Glutamatergic neuron (in vitro differentiated cells): ENCODE measurements at regions not wholly inside any gene's neighbourhood (a gene's known extent, or its start where the extent isn't known, plus 50 kb on each side); places are given as distances from the start of the nearest gene placed in this dataset.

ENCODE experiments used
- DNase-seq: peaks from one replicate; pipeline ENCODE4 v3.0.0; 2022
- H3K27ac Mint-ChIP-seq: one replicate; pipeline ENCODE4 v1.8.0; 2020; ENCODE audit warnings: mild to moderate bottlenecking, mixed read lengths, inconsistent platforms; ENCODE audit not compliant: unreplicated experiment
- H3K27me3 Mint-ChIP-seq: one replicate; pipeline ENCODE4 v1.8.0; 2020; ENCODE audit warnings: mild to moderate bottlenecking, moderate library complexity, mixed read lengths, inconsistent platforms; ENCODE audit not compliant: unreplicated experiment
- H3K36me3 Mint-ChIP-seq: one replicate; pipeline ENCODE4 v1.8.0; 2020; ENCODE audit warnings: mild to moderate bottlenecking, mixed read lengths, inconsistent platforms; ENCODE audit not compliant: unreplicated experiment
- H3K4me1 Mint-ChIP-seq: one replicate; pipeline ENCODE4 v1.8.0; 2020; ENCODE audit warnings: mild to moderate bottlenecking, low read depth, mixed read lengths, inconsistent platforms; ENCODE audit not compliant: unreplicated experiment
- H3K4me3 Mint-ChIP-seq: one replicate; pipeline ENCODE4 v1.8.0; 2020; ENCODE audit warnings: mild to moderate bottlenecking, mixed read lengths, inconsistent platforms; ENCODE audit not compliant: unreplicated experiment
- H3K9me3 Mint-ChIP-seq: one replicate; pipeline ENCODE4 v1.8.0; 2020; ENCODE audit warnings: mild to moderate bottlenecking, moderate library complexity, mixed read lengths, inconsistent platforms; ENCODE audit not compliant: unreplicated experiment
- TF ChIP-seq, protein P1 (sequence below): fragments of 200-600 bp; sonication (generic); IDR thresholded peaks from one replicate; pipeline ENCODE4 v1.5.0; 2021; ENCODE audit not compliant: partially characterized antibody, unreplicated experiment

GRCh38 chr2:163951312-163951711, 215.5 kb upstream of the FIGN start:
- Mint-ChIP-seq H3K4me3 (no peak overlapping the region), H3K9me3 (no peaks in the 10 kb centered on the region), H3K36me3 (no peaks in the 10 kb centered on the region), H3K4me1 (no peaks in the 10 kb centered on the region), H3K27ac (no peak overlapping the region), H3K27me3 (no peaks in the 10 kb centered on the region)
- DNase-seq, result no peak
- TF ChIP-seq, protein P1, sequence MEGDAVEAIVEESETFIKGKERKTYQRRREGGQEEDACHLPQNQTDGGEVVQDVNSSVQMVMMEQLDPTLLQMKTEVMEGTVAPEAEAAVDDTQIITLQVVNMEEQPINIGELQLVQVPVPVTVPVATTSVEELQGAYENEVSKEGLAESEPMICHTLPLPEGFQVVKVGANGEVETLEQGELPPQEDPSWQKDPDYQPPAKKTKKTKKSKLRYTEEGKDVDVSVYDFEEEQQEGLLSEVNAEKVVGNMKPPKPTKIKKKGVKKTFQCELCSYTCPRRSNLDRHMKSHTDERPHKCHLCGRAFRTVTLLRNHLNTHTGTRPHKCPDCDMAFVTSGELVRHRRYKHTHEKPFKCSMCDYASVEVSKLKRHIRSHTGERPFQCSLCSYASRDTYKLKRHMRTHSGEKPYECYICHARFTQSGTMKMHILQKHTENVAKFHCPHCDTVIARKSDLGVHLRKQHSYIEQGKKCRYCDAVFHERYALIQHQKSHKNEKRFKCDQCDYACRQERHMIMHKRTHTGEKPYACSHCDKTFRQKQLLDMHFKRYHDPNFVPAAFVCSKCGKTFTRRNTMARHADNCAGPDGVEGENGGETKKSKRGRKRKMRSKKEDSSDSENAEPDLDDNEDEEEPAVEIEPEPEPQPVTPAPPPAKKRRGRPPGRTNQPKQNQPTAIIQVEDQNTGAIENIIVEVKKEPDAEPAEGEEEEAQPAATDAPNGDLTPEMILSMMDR, result no peak

- H3K36me3 Mint-ChIP-seq, result no peaks in the 10 kb centered on the region
- H3K4me3 Mint-ChIP-seq, result no peak overlapping the region
- H3K27me3 Mint-ChIP-seq, result no peaks in the 10 kb centered on the region
- DNase-seq, result no peak
- TF ChIP-seq, protein P1, result no peak
- no peak overlapping the region for H3K27ac Mint-ChIP-seq
- H3K9me3 Mint-ChIP-seq, result no peaks in the 10 kb centered on the region
- H3K4me1 Mint-ChIP-seq, result no peaks in the 10 kb centered on the region
Measured at GRCh38 chr2:163949693-163950092, 213.9 kb upstream of the FIGN start.

DNA sequence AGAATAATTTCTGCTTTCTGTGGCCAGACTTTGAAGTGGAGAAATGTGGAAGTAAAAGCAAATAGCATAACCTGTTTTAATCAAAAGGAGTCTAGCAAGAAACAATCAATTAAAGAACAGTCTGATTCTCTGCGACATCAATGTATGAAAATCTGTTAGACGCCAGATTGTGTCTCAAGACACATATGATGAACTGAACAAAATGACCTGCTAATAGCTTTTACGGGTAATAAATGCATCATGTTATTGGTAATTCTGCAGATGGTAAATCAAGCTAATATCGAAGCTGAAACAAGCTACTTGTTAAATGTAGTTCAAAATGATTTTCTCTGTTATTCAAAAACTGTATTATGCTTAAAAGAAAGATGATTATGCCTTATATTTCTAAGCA, 208.5 kb upstream of the FIGN start:
- Mint-ChIP-seq H3K4me1 (peaks cover 7% of the 10 kb centered on the region), H3K9me3 (no peaks in the 10 kb centered on the region), H3K27ac (no peak overlapping the region), H3K4me3 (no peak overlapping the region), H3K27me3 (no peaks in the 10 kb centered on the region), H3K36me3 (no peaks in the 10 kb centered on the region)
- DNase-seq, result no peak
- TF ChIP-seq, protein P1, result no peak

DNA sequence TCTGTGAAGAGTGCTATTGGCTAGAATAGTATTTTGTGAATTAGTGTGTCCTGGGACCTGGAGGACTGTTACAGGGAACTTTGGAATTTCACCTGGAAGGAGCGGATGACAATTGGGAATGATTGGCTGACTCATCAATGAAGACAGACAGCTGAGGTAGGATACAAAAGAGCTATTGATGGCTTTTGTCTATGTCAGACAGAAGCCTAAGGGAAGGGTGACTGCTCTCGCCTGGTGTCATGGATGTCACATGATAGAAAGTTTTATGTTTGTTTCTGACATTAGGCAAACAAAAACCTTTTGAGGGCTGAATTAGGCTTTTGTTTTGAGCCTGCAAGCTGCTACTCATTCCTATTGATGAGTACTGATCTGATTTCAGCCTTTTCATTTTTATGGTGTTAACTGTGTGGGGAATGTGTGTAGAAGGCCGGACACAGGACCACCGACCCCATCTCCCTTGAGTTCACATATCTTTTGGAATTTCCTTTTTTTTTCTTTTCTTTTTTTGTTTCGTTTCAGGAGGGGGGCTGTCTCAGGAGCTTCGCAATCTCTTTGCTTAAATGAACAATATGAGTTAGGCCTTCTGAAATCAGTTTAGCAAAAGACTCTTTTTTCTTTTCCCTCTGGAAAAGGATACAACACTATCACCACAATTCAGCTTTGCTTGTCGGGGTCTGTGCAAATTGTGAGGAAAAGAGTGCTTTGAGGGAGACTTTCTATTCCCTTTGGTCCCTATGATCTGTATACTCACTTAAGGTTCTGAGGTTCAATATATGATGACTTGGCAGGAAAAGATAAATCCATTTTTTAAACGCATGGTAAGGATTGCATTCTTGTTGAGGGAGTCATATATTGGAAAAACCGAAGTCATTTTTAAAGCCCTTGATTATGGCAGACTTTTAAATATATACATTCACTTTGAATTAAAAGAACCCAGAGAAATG, 207.9 kb upstream of the FIGN start:
- Mint-ChIP-seq H3K27me3 (no peaks in the 10 kb centered on the region), H3K36me3 (no peaks in the 10 kb centered on the region), H3K27ac (no peak overlapping the region), H3K4me1 (peaks cover 7% of the 10 kb centered on the region), H3K4me3 (no peak overlapping the region), H3K9me3 (no peaks in the 10 kb centered on the region)
- TF ChIP-seq, protein P1, result no peak
- no peak for DNase-seq

- H3K4me3 Mint-ChIP-seq, result no peak overlapping the region
- H3K9me3 Mint-ChIP-seq, result peaks cover 2% of the 10 kb centered on the region
- no peaks in the 10 kb centered on the region for H3K36me3 Mint-ChIP-seq
- H3K27ac Mint-ChIP-seq, result no peak overlapping the region
- no peaks in the 10 kb centered on the region for H3K27me3 Mint-ChIP-seq
- no peaks in the 10 kb centered on the region for H3K4me1 Mint-ChIP-seq
- TF ChIP-seq, protein P1, result no peak
- no peak for DNase-seq
Measured at GRCh38 chr2:163934131-163934530, 198.3 kb upstream of the FIGN start.
